B cell (primary cell): ENCODE measurements at regions not wholly inside any gene's neighbourhood (a gene's known extent, or its start where the extent isn't known, plus 50 kb on each side); places are given as distances from the start of the nearest gene placed in this dataset.

Experiments
- ATAC-seq: fragments of 200-7000 bp; cut with Tn5 transposase; one replicate; pipeline ENCODE4 v1.10.0; 2021; ENCODE audit warnings: low read depth, mild to moderate bottlenecking, moderate number of reproducible peaks, moderate library complexity
- CTCF ChIA-PET: fragments of 350-600 bp; sonication (Branson Sonifier 250); formaldehyde crosslinking; loops from one replicate; lab custom pipeline; 2021; ENCODE audit warnings: antibody characterized with exemption, inconsistent platforms; lab: Charles Lee
- POLR2A ChIA-PET: fragments of 350-600 bp; sonication (Branson Sonifier 250); formaldehyde crosslinking; loops from one replicate; lab custom pipeline; 2021; ENCODE audit warnings: antibody characterized with exemption; lab: Charles Lee
- DNase-seq: peaks from one replicate; pipeline ENCODE4 v3.0.0; 2013
- H2AFZ ChIP-seq: 2 replicates; pipeline ENCODE4 v1.6.1; 2012; ENCODE audit warnings: mild to moderate bottlenecking, low read depth, low read length; ENCODE audit not compliant: insufficient read depth, poor library complexity, severe bottlenecking
- H3K27ac ChIP-seq, 2 donors: 1 replicate in 1 of 2; 2 replicates in 1 of 2; pipeline ENCODE4 v1.5.1; 2012 to 2013; ENCODE audit warnings: low read length in 2 of 2, mild to moderate bottlenecking in 2 of 2, moderate library complexity in 1 of 2
- H3K27me3 ChIP-seq, 4 experiments: fragments of 200-600 bp in 1 of 4; sonication (generic) in 1 of 4; replicated peaks in 1 of 4; 1 replicate in 2 of 4; 2 replicates in 2 of 4; pipeline versions ENCODE4 v1.6.1 to v1.7.0; 2013 to 2016; ENCODE audit warnings: low read length in 3 of 4, mild to moderate bottlenecking in 2 of 4, mixed read lengths in 1 of 4, moderate library complexity in 1 of 4; ENCODE audit not compliant: insufficient read depth in 4 of 4, control insufficient read depth in 3 of 4; ENCODE audit errors: control extremely low read depth in 1 of 4
- H3K36me3 ChIP-seq, 2 experiments: replicated peaks in 1 of 2; 1 replicate in 1 of 2; 2 replicates in 1 of 2; pipeline versions ENCODE4 v1.6.1 to v1.7.1; 2013; ENCODE audit warnings: low read length in 1 of 2; ENCODE audit not compliant: insufficient read depth in 2 of 2, control insufficient read depth in 1 of 2; ENCODE audit errors: control extremely low read depth in 1 of 2, extremely low read depth in 1 of 2
- H3K4me1 ChIP-seq, 2 donors: fragments of 200-600 bp in 1 of 2; sonication (generic) in 1 of 2; 1 replicate in 1 of 2; 2 replicates in 1 of 2; pipeline versions ENCODE4 v1.5.1 to v1.6.1; 2013 to 2017; ENCODE audit warnings: low read length in 2 of 2; ENCODE audit not compliant: control insufficient read depth in 2 of 2, insufficient read depth in 2 of 2
- H3K4me2 ChIP-seq: replicated peaks from 2 replicates; pipeline ENCODE3; 2012; ENCODE audit warnings: mild to moderate bottlenecking, low read depth, low read length; ENCODE audit not compliant: poor library complexity, severe bottlenecking
- H3K4me3 ChIP-seq, 5 experiments: fragments of 200-600 bp in 1 of 5; sonication (generic) in 1 of 5; 1 replicate in 3 of 5; 2 replicates in 2 of 5; pipeline versions ENCODE4 v1.5.1 to v1.7.0; 2011 to 2016; ENCODE audit warnings: low read length in 4 of 5, mild to moderate bottlenecking in 4 of 5, low read depth in 2 of 5, control low read depth in 1 of 5, moderate library complexity in 1 of 5; ENCODE audit not compliant: insufficient read depth in 1 of 5; ENCODE audit errors: control extremely low read depth in 1 of 5, extremely low read depth in 1 of 5
- H3K79me2 ChIP-seq: fragments of 200-600 bp; sonication (generic); one replicate; pipeline ENCODE4 v1.6.0; 2016; ENCODE audit warnings: low read length; ENCODE audit not compliant: control insufficient read depth, insufficient read depth
- H3K9ac ChIP-seq: fragments of 200-600 bp; sonication (generic); 2 replicates; pipeline ENCODE4 v1.6.1; 2017; ENCODE audit warnings: mild to moderate bottlenecking, low read length, moderate library complexity
- H3K9me3 ChIP-seq, 3 donors: one replicate each; pipeline versions ENCODE4 v1.6.1 to v1.7.1; 2013; ENCODE audit warnings: low read length in 2 of 3; ENCODE audit not compliant: control insufficient read depth in 2 of 3, insufficient read depth in 1 of 3; ENCODE audit errors: control extremely low read depth in 1 of 3
- H4K20me1 ChIP-seq: 2 replicates; pipeline ENCODE4 v1.6.0; 2012; ENCODE audit warnings: mild to moderate bottlenecking, low read length; ENCODE audit not compliant: insufficient read depth, control insufficient read depth, poor library complexity, severe bottlenecking
- H3K27ac Mint-ChIP-seq: one replicate; pipeline ENCODE4 v1.8.0; 2021; ENCODE audit warnings: mixed read lengths
- H3K27me3 Mint-ChIP-seq: one replicate; pipeline ENCODE4 v1.8.0; 2021; ENCODE audit warnings: mixed read lengths
- H3K4me1 Mint-ChIP-seq: one replicate; pipeline ENCODE4 v1.8.0; 2021; ENCODE audit warnings: mixed read lengths
- H3K4me3 Mint-ChIP-seq: one replicate; pipeline ENCODE4 v1.8.0; 2021; ENCODE audit warnings: mixed read lengths
- H3K9me3 Mint-ChIP-seq: one replicate; pipeline ENCODE4 v1.8.0; 2022; ENCODE audit warnings: mixed read lengths; ENCODE audit not compliant: insufficient read depth
- CTCF ChIP-seq: fragments of 200-600 bp; IDR thresholded peaks from one replicate; pipeline ENCODE4 v1.8.0; 2022; ENCODE audit warnings: antibody characterized with exemption, mild to moderate bottlenecking
- EZH2 ChIP-seq: IDR thresholded peaks from 2 replicates; pipeline ENCODE4 v1.6.1; 2012; ENCODE audit warnings: borderline replicate concordance, low read depth, mild to moderate bottlenecking, moderate library complexity, low read length; ENCODE audit not compliant: insufficient read depth, poor library complexity, severe bottlenecking
- WGBS: methylation state at CpG from one replicate; pipeline ENCODE4 v1.1.5; 2013; ENCODE audit warnings: missing lambda C conversion rate; ENCODE audit not compliant: insufficient coverage; 5-methylcytosine and 5-hydroxymethylcytosine counted together
- intact Hi-C: fragments of 100-400 bp; cut with micrococcal nuclease; formaldehyde crosslinking; loops from one replicate; pipeline ENCODE4 v1.10.0; 2022

- no peak for ATAC-seq
- H3K27me3 ChIP-seq, result no peaks in the 10 kb centered on the region
- H3K4me1 ChIP-seq, result peaks cover 16 to 19% of the 10 kb centered on the region in 2 donors
- CTCF ChIA-PET, result interaction anchor here (0.6 to 1.0 kb wide), 2 partner anchors 11 to 20 kb away, joined by 3 read pairs; no protein-coding TSS in a partner anchor
- TF ChIP-seq EZH2 (no peak), CTCF (no peak)
- Mint-ChIP-seq H3K4me1 (peaks cover 22% of the 10 kb centered on the region), H3K4me3 (no peak overlapping the region), H3K27me3 (no peaks in the 10 kb centered on the region), H3K9me3 (no peaks in the 10 kb centered on the region), H3K27ac (no peak overlapping the region)
- H4K20me1 ChIP-seq, result no peaks in the 10 kb centered on the region
- no peak overlapping the region for H3K4me3 ChIP-seq
- intact Hi-C loops, result no loop called here
- H3K4me2 ChIP-seq, result no peak overlapping the region
- H3K27ac ChIP-seq, result no peak overlapping the region
- POLR2A ChIA-PET, result no interaction called here
- no peaks in the 10 kb centered on the region for H3K79me2 ChIP-seq
- H3K9ac ChIP-seq, result no peak overlapping the region
- H3K36me3 ChIP-seq, result no peaks in the 10 kb centered on the region
- no peak overlapping the region for H2AFZ ChIP-seq
- H3K9me3 ChIP-seq, result no peaks in the 10 kb centered on the region
- WGBS, result 76% methylated on average over 3 of the region's 4 CpGs
- no peak for DNase-seq
Measured at GRCh38 chr5:143601917-143602333, 198.4 kb upstream of the NR3C1 start.

GRCh38 chr5:143601357-143601756 lies 197.9 kb upstream of the NR3C1 start:
- H3K27me3 Mint-ChIP-seq, result no peaks in the 10 kb centered on the region
- no peak overlapping the region for H2AFZ ChIP-seq
- no peaks in the 10 kb centered on the region for H3K79me2 ChIP-seq
- ChIA-PET CTCF (interaction anchor here (1.0 kb wide), 1 partner anchor 10 kb away, joined by 3 read pairs; no protein-coding TSS in a partner anchor), POLR2A (no interaction called here)
- H3K4me3 Mint-ChIP-seq, result no peak overlapping the region
- no peak overlapping the region for H3K9ac ChIP-seq
- no peaks in the 10 kb centered on the region for H4K20me1 ChIP-seq
- no peaks in the 10 kb centered on the region for H3K27me3 ChIP-seq
- WGBS, result 100% methylated on average over 5 of the region's 6 CpGs
- intact Hi-C loops, result no loop called here
- H3K4me3 ChIP-seq, result no peak overlapping the region
- peaks cover 16 to 18% of the 10 kb centered on the region in 2 donors for H3K4me1 ChIP-seq
- H3K27ac Mint-ChIP-seq, result no peak overlapping the region
- no peaks in the 10 kb centered on the region for H3K9me3 Mint-ChIP-seq
- H3K36me3 ChIP-seq, result no peaks in the 10 kb centered on the region
- H3K4me1 Mint-ChIP-seq, result peaks cover 20% of the 10 kb centered on the region
- TF ChIP-seq EZH2 (no peak), CTCF (no peak)
- no peak for DNase-seq
- H3K9me3 ChIP-seq, result no peaks in the 10 kb centered on the region
- ATAC-seq, result no peak
- H3K27ac ChIP-seq, result no peak overlapping the region
- H3K4me2 ChIP-seq, result no peak overlapping the region
